Motor neuron (in vitro differentiated cells): ENCODE measurements at regions not wholly inside any gene's neighbourhood (a gene's known extent, or its start where the extent isn't known, plus 50 kb on each side); places are given as distances from the start of the nearest gene placed in this dataset.

Experiments
- ATAC-seq, 8 experiments: fragments of 200-7000 bp; cut with Tn5 transposase; replicated peaks in 6 of 8; 2 replicates each; pipeline ENCODE4 v1.8.0; 2021; ENCODE audit warnings: mild to moderate bottlenecking in 8 of 8, moderate library complexity in 8 of 8
- H3K27ac ChIP-seq, 2 donors: fragments of 250-450 bp; sonication (Bioruptor Pico); 2 replicates each; pipeline ENCODE4 v1.9.0; 2021; ENCODE audit warnings: antibody characterized with exemption in 2 of 2, mild to moderate bottlenecking in 2 of 2, moderate library complexity in 1 of 2
- H3K4me1 ChIP-seq, 2 donors: fragments of 250-450 bp; sonication (Bioruptor Pico); replicated peaks in 1 of 2; 2 replicates each; pipeline ENCODE4 v1.6.1; 2021; ENCODE audit warnings: antibody characterized with exemption in 2 of 2, mild to moderate bottlenecking in 2 of 2, moderate library complexity in 1 of 2
- H3K4me3 ChIP-seq, 5 donors: fragments of 250-450 bp; sonication (Bioruptor Pico); 2 replicates each; pipeline ENCODE4 v1.9.0; 2021; ENCODE audit warnings: antibody characterized with exemption in 5 of 5, mild to moderate bottlenecking in 5 of 5, moderate library complexity in 4 of 5
- WGBS, 10 experiments: fragments of 450-650 bp; shearing (Covaris generic); methylation state at CpG; one replicate each; pipeline ENCODE4 v1.0.0; 2022; 5-methylcytosine and 5-hydroxymethylcytosine counted together
- in situ Hi-C, 9 experiments: fragments of 400-800 bp; cut with MboI; loops; one replicate each; pipeline ENCODE4 v1.15.0; 2021; ENCODE audit warnings: low sequenced_read_pairs in 9 of 9, low pct_unique_long_range_greater_than_20kb in 2 of 9; ENCODE audit not compliant: unreplicated experiment in 9 of 9

GRCh38 chr20:39777610-39778009, 815.5 kb downstream of the DHX35 start:
- no peak overlapping the region for H3K4me3 ChIP-seq
- H3K4me1 ChIP-seq, result peaks cover 7 to 8% of the 10 kb centered on the region in 2 donors
- H3K27ac ChIP-seq, result no peak overlapping the region
- in situ Hi-C loops, result no loop called here
- no peak for ATAC-seq

- 7 to 100% (median 35%) methylated on average over 1 to 3 of the region's 3 CpGs; no CpG with 5 or more reads in 4 of the 10 experiments for WGBS, 10 experiments
- no peak overlapping the region for H3K4me3 ChIP-seq
- ATAC-seq, result peak in 2 of 8 experiments; percentile 64 to 79
- no peak overlapping the region for H3K27ac ChIP-seq
- in situ Hi-C loops, result no loop called here
- H3K4me1 ChIP-seq, result peaks cover 7 to 8% of the 10 kb centered on the region in 2 donors
These were observed 813.0 kb downstream of the DHX35 start for GRCh38 chr20:39775110-39775509.

GRCh38 chr20:39773380-39774000, 811.3 kb downstream of the DHX35 start:
- 17 to 100% (median 91%) methylated on average over 1 to 5 of the region's 5 CpGs; no CpG with 5 or more reads in 4 of the 10 experiments for WGBS, 10 experiments
- no peak overlapping the region for H3K4me3 ChIP-seq
- in situ Hi-C loops, result no loop called here
- no peak for ATAC-seq
- H3K27ac ChIP-seq, result no peak overlapping the region
- H3K4me1 ChIP-seq, result peaks cover under 1 to 2% of the 10 kb centered on the region in 2 donors

GRCh38 chr20:39767352-39767751, 805.2 kb downstream of the DHX35 start:
- WGBS, 10 experiments, result 33 to 100% (median 86%) methylated on average over 1 of the region's 1 CpG; no CpG with 5 or more reads in 1 of the 10 experiments
- in situ Hi-C loops, result no loop called here
- H3K4me1 ChIP-seq, result no peaks in the 10 kb centered on the region
- no peak for ATAC-seq
- H3K27ac ChIP-seq, result no peak overlapping the region
- no peak overlapping the region for H3K4me3 ChIP-seq

- H3K27ac ChIP-seq, result no peak overlapping the region
- ATAC-seq, result peak in 3 of 8 experiments; percentile 37 to 72 (median 58)
- 0 to 56% (median 38%) methylated on average over 1 of the region's 1 CpG; no CpG with 5 or more reads in 1 of the 10 experiments for WGBS, 10 experiments
- in situ Hi-C loops, result no loop called here
- no peaks in the 10 kb centered on the region for H3K4me1 ChIP-seq
- no peak overlapping the region for H3K4me3 ChIP-seq
These were observed 804.2 kb downstream of the DHX35 start for GRCh38 chr20:39766333-39766732.

GRCh38 chr20:39762716-39763115, 800.6 kb downstream of the DHX35 start:
- Histone ChIP-seq H3K4me1 (no peaks in the 10 kb centered on the region), H3K27ac (no peak overlapping the region), H3K4me3 (no peak overlapping the region)
- in situ Hi-C loops, result no loop called here
- no peak for ATAC-seq
- WGBS, 10 experiments, result 60 to 100% (median 84%) methylated on average over 1 to 9 of the region's 9 CpGs; no CpG with 5 or more reads in 2 of the 10 experiments

GRCh38 chr20:39758876-39759275, 796.7 kb downstream of the DHX35 start:
- H3K4me1 ChIP-seq, result no peaks in the 10 kb centered on the region
- no peak overlapping the region for H3K27ac ChIP-seq
- ATAC-seq, result no peak
- WGBS, 10 experiments, result 60 to 100% (median 88%) methylated on average over 1 to 4 of the region's 4 CpGs
- H3K4me3 ChIP-seq, result no peak overlapping the region
- in situ Hi-C loops, result no loop called here

GRCh38 chr20:39756828-39757227, 794.7 kb downstream of the DHX35 start:
- ATAC-seq, result peak in 1 of 8 experiments; percentile 19
- H3K27ac ChIP-seq, result no peak overlapping the region
- no peaks in the 10 kb centered on the region for H3K4me1 ChIP-seq
- in situ Hi-C loops, result no loop called here
- H3K4me3 ChIP-seq, result no peak overlapping the region

GRCh38 chr20:39756369-39756768, 794.2 kb downstream of the DHX35 start:
- Histone ChIP-seq H3K4me1 (no peaks in the 10 kb centered on the region), H3K4me3 (no peak overlapping the region), H3K27ac (no peak overlapping the region)
- WGBS, 10 experiments, result 22 to 100% (median 67%) methylated on average over 1 of the region's 1 CpG; no CpG with 5 or more reads in 3 of the 10 experiments
- in situ Hi-C loops, result no loop called here
- peak in 3 of 8 experiments; percentile 79 to 90 (median 85) for ATAC-seq

GRCh38 chr20:39752262-39752876, 790.2 kb downstream of the DHX35 start:
- in situ Hi-C loops, result no loop called here
- Histone ChIP-seq H3K4me3 (no peak overlapping the region), H3K27ac (no peak overlapping the region), H3K4me1 (no peaks in the 10 kb centered on the region)
- no peak for ATAC-seq
- 32 to 100% (median 62%) methylated on average over 1 to 4 of the region's 4 CpGs; no CpG with 5 or more reads in 2 of the 10 experiments for WGBS, 10 experiments

- Histone ChIP-seq H3K27ac (no peak overlapping the region), H3K4me1 (no peaks in the 10 kb centered on the region), H3K4me3 (no peak overlapping the region)
- ATAC-seq, result no peak
- in situ Hi-C loops, result no loop called here
- WGBS, 10 experiments, result 50 to 91% (median 84%) methylated on average over 1 to 4 of the region's 4 CpGs; no CpG with 5 or more reads in 1 of the 10 experiments
These were observed 789.5 kb downstream of the DHX35 start for GRCh38 chr20:39751557-39752137.

- ATAC-seq, result no peak
- no peak overlapping the region for H3K4me3 ChIP-seq
- in situ Hi-C loops, result no loop called here
- WGBS, 10 experiments, result 17 to 100% (median 67%) methylated on average over 1 of the region's 1 CpG; no CpG with 5 or more reads in 2 of the 10 experiments
- H3K4me1 ChIP-seq, result no peaks in the 10 kb centered on the region
- H3K27ac ChIP-seq, result no peak overlapping the region
These were observed 783.2 kb downstream of the DHX35 start for GRCh38 chr20:39745380-39745779.

- 33 to 94% (median 71%) methylated on average over 1 to 2 of the region's 2 CpGs; no CpG with 5 or more reads in 3 of the 10 experiments for WGBS, 10 experiments
- no peak overlapping the region for H3K27ac ChIP-seq
- no peak overlapping the region for H3K4me3 ChIP-seq
- H3K4me1 ChIP-seq, result peaks cover 26 to 46% of the 10 kb centered on the region in 2 donors
- in situ Hi-C loops, result no loop called here
- ATAC-seq, result peak in 4 of 8 experiments; percentile 17 to 82 (median 45)
These were observed 776.5 kb downstream of the DHX35 start for GRCh38 chr20:39738651-39739050.
